ENCODE measurements at regions not wholly inside any gene's neighbourhood (a gene's known extent, or its start where the extent isn't known, plus 50 kb on each side); places are given as distances from the start of the nearest gene placed in this dataset.
"Not testable (repeated sequence)": the region's sequence is repeated elsewhere in the genome, so short reads cannot be mapped to it uniquely, and the experiment has no call there.

DNA sequence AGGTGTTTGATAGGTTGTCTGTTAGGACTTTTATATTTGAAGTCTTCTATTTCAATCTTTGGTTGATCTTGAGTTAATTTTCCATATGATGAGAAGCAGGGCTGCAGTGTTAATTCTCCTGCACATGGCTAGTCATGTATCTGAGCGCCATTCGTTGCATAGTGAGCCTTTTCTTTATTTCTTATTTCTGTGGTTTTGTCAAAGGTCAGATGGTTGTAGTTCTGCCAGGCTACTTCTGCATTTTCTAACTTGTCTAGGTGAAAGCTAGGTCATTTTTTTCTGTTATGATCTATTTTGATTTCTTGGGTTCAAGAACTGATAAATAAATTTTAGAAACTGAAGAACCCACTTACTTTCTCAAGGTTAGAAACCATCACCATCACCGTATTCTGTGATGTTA is 56.7 kb downstream of the CCDC74A start:
- intact Hi-C loops (cut with micrococcal nuclease): no loop called here
- H3K27me3 Mint-ChIP-seq: peaks cover 8% of the 10 kb centered on the region
- H3K4me1 Mint-ChIP-seq (ENCODE audit: low read depth): no peaks in the 10 kb centered on the region

GRCh38 chr2:131584940-131585339 is 57.3 kb downstream of the CCDC74A start:
- H3K36me3 Mint-ChIP-seq (ENCODE audit: low read depth): no peaks in the 10 kb centered on the region
- no peak overlapping the region for H3K27ac Mint-ChIP-seq
- H3K4me3 Mint-ChIP-seq: no peak overlapping the region
- intact Hi-C loops (cut with micrococcal nuclease): no loop called here
- no peaks in the 10 kb centered on the region for H3K4me1 Mint-ChIP-seq (ENCODE audit: low read depth)
- peaks cover 8% of the 10 kb centered on the region for H3K27me3 Mint-ChIP-seq
- H3K9me3 Mint-ChIP-seq: no peaks in the 10 kb centered on the region

More for the DNA sequence above, 56.7 kb downstream of the CCDC74A start:
- Mint-ChIP-seq H3K9me3 (no peaks in the 10 kb centered on the region), H3K36me3 (ENCODE audit: low read depth) (no peaks in the 10 kb centered on the region), H3K4me3 (no peak overlapping the region), H3K27ac (no peak overlapping the region)

DNA sequence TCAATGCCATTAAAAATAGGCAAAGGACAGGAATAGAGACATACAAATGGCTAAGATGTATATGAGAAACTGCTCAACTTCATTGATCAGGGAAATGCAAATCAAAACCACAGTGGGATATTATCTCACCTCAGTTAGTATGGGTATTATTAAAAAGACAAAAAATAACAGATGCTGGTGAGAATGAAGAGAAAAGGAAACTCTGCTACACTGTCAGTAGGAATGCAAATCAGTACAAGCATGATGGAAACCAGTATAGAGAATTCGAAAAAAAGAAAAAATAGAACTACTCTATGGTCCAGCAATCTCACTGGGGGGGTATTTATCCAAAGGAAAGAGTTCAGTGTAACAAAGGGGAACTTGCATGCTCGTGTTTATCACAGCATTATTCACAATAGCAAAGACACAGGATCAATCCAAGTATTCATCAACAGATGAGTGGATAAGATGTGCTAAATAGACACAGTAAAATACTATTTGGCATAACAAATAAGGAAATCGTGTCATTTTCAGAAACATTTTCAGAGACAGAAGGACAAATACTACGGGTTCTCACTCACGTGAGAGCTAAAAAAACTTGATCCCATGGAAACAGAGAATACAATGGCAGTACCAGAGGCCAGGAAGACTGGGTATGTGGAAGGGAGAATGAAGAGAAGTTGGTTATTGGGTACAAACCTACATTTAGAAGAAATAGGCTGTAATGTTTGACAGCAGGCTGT is 60.6 kb downstream of the CCDC74A start:
- Mint-ChIP-seq H3K27ac (no peak overlapping the region), H3K9me3 (no peaks in the 10 kb centered on the region), H3K27me3 (peaks cover 2% of the 10 kb centered on the region), H3K4me3 (no peak overlapping the region), H3K36me3 (ENCODE audit: low read depth) (no peaks in the 10 kb centered on the region), H3K4me1 (ENCODE audit: low read depth) (no peaks in the 10 kb centered on the region)
- intact Hi-C loops (cut with micrococcal nuclease): no loop called here

- H3K27me3 Mint-ChIP-seq; H3K36me3 Mint-ChIP-seq (ENCODE audit: low read depth); intact Hi-C loops (cut with micrococcal nuclease): not testable (repeated sequence)
Measured at GRCh38 chr2:131589126-131589525, 61.4 kb downstream of the CCDC74A start.

DNA sequence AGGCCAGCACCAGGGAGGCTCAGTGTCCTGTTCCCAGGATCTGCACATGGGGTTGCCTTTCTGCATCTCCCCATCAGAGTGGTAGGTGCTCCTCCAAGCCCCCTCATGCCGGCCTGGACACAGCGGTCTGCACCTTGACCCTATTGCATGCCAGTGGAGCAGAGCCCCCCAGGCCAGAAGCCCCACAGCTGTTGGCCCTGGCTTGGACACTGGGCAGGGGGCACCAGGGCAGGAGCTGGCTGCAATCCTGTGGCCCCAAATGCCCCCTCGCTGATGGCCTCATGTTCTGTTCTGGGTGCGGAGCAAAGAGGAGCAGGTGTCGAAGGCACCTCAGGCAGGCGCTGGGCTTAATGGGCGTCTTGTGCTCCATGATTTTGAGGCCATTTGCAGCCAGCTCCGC is 62.7 kb downstream of the CCDC74A start:
- Mint-ChIP-seq H3K4me1 (ENCODE audit: low read depth) (no peaks in the 10 kb centered on the region), H3K36me3 (ENCODE audit: low read depth) (no peaks in the 10 kb centered on the region), H3K4me3 (no peak overlapping the region), H3K27me3 (peaks cover 1% of the 10 kb centered on the region), H3K9me3 (no peaks in the 10 kb centered on the region), H3K27ac (no peak overlapping the region)
- intact Hi-C loops (cut with micrococcal nuclease): no loop called here

More at GRCh38 chr2:131589126-131589525, 61.4 kb downstream of the CCDC74A start:
- not testable (repeated sequence) for H3K4me1 Mint-ChIP-seq (ENCODE audit: low read depth); H3K27ac Mint-ChIP-seq; H3K9me3 Mint-ChIP-seq; H3K4me3 Mint-ChIP-seq

- H3K9me3 Mint-ChIP-seq: no peaks in the 10 kb centered on the region
- intact Hi-C loops (cut with micrococcal nuclease): no loop called here
- H3K4me3 Mint-ChIP-seq: no peak overlapping the region
- peaks cover 1% of the 10 kb centered on the region for H3K27me3 Mint-ChIP-seq
- H3K4me1 Mint-ChIP-seq (ENCODE audit: low read depth): no peaks in the 10 kb centered on the region
- H3K36me3 Mint-ChIP-seq (ENCODE audit: low read depth): no peaks in the 10 kb centered on the region
- no peak overlapping the region for H3K27ac Mint-ChIP-seq
Measured at GRCh38 chr2:131590896-131591295, 63.2 kb downstream of the CCDC74A start.

DNA sequence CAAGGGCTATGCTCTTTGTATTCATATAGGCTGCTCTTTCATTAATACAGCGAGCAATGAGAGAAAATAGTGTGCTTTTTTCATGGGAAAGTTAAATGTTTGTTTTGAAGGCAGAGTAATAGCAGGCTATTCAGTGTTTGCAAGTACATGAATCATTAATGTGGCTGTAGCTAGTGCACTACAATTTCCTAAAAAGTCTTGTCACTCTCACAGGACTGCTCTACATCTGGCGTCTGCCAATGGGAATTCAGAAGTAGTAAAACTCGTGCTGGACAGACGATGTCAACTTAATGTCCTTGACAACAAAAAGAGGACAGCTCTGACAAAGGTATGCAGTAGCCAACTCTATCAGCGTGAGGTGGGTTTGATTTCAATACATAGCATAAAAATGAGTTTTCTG is 68.9 kb downstream of the CCDC74A start:
- not testable (repeated sequence) for H3K4me1 Mint-ChIP-seq (ENCODE audit: low read depth)

DNA sequence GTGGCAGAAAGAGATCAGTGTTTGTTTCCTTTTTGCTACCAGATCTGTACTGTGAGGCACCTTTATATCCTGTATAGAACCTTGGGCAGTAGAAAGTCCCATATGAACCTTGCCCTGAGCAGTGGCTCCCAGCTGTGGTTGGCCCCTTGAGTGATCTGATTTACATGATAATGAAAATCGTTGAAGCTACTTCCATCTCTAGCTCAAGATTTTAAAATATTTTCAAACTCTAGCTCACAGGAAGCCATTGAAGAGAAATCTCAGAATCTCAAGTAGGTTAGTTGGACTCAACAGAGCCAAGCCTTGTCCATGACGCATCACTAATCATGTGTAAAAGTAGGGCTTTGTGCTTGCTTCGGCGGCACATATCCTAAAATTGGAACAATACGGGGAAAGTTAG is 74.8 kb downstream of the CCDC74A start:
- peaks cover 16% of the 10 kb centered on the region for H3K27me3 Mint-ChIP-seq
- H3K9me3 Mint-ChIP-seq; H3K4me3 Mint-ChIP-seq; H3K27ac Mint-ChIP-seq; H3K4me1 Mint-ChIP-seq (ENCODE audit: low read depth); intact Hi-C loops (cut with micrococcal nuclease); H3K36me3 Mint-ChIP-seq (ENCODE audit: low read depth): not testable (repeated sequence)

More for the DNA sequence above, 68.9 kb downstream of the CCDC74A start:
- H3K27me3 Mint-ChIP-seq; H3K36me3 Mint-ChIP-seq (ENCODE audit: low read depth); H3K4me3 Mint-ChIP-seq; H3K9me3 Mint-ChIP-seq; intact Hi-C loops (cut with micrococcal nuclease); H3K27ac Mint-ChIP-seq: not testable (repeated sequence)

DNA sequence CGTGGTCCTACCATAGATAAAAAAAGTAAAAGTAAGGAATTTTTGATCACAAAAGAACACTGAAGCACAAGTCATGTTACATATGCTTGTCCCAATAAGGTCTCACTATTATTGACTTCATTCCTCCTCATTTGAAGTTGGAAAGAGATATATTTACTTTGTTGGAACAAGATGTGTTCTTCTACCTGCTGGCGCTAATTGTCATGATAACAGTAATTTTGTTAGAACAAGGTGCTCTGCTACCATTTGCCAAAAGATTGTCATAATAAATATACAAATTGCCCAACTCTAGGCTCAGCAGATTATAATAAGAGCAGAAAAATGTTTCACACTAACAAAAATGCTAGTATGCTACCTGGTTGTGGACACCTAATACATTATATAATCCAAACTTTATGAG is 77.0 kb downstream of the CCDC74A start:
- H3K9me3 Mint-ChIP-seq; H3K36me3 Mint-ChIP-seq (ENCODE audit: low read depth); H3K4me1 Mint-ChIP-seq (ENCODE audit: low read depth); H3K27ac Mint-ChIP-seq; intact Hi-C loops (cut with micrococcal nuclease); H3K4me3 Mint-ChIP-seq: not testable (repeated sequence)
- H3K27me3 Mint-ChIP-seq: peaks cover 11% of the 10 kb centered on the region

DNA sequence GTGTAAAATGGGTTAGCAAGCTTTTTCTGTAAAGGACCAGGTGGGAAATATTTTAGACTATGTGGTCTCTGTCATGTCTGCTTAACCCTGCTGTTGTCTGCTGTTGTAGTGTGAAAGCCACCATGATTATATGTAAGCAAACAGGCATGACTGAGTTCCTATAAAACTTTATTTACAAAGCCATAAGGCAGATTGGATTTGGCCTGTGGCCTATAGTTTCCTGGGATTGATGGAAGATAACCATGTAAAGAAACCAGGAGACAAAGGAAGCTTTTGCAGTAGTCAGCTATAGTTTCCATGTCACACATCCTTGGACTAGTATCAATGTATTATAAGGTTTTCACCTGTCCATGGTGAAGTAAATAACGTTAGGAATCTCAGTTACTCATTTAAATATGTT is 78.7 kb downstream of the CCDC74A start:
- intact Hi-C loops (cut with micrococcal nuclease); H3K4me3 Mint-ChIP-seq; H3K9me3 Mint-ChIP-seq; H3K4me1 Mint-ChIP-seq (ENCODE audit: low read depth); H3K27ac Mint-ChIP-seq; H3K36me3 Mint-ChIP-seq (ENCODE audit: low read depth): not testable (repeated sequence)
- H3K27me3 Mint-ChIP-seq: peaks cover 12% of the 10 kb centered on the region

- intact Hi-C loops (cut with micrococcal nuclease); H3K9me3 Mint-ChIP-seq; H3K4me3 Mint-ChIP-seq; H3K36me3 Mint-ChIP-seq (ENCODE audit: low read depth); H3K27ac Mint-ChIP-seq; H3K4me1 Mint-ChIP-seq (ENCODE audit: low read depth): not testable (repeated sequence)
- peaks cover 11% of the 10 kb centered on the region for H3K27me3 Mint-ChIP-seq
Measured at GRCh38 chr2:131607056-131607455, 79.4 kb downstream of the CCDC74A start.

GRCh38 chr2:131614539-131614938 is 86.9 kb downstream of the CCDC74A start:
- not testable (repeated sequence) for H3K4me3 Mint-ChIP-seq

GRCh38 chr2:131618320-131618719 is 90.6 kb downstream of the CCDC74A start:
- H3K4me1 Mint-ChIP-seq (ENCODE audit: low read depth); H3K36me3 Mint-ChIP-seq (ENCODE audit: low read depth); H3K27me3 Mint-ChIP-seq; intact Hi-C loops (cut with micrococcal nuclease); H3K9me3 Mint-ChIP-seq; H3K27ac Mint-ChIP-seq; H3K4me3 Mint-ChIP-seq: not testable (repeated sequence)

More at GRCh38 chr2:131614539-131614938, 86.9 kb downstream of the CCDC74A start:
- H3K27ac Mint-ChIP-seq; intact Hi-C loops (cut with micrococcal nuclease); H3K27me3 Mint-ChIP-seq; H3K9me3 Mint-ChIP-seq; H3K4me1 Mint-ChIP-seq (ENCODE audit: low read depth); H3K36me3 Mint-ChIP-seq (ENCODE audit: low read depth): not testable (repeated sequence)

- H3K4me1 Mint-ChIP-seq (ENCODE audit: low read depth); H3K36me3 Mint-ChIP-seq (ENCODE audit: low read depth); H3K4me3 Mint-ChIP-seq; H3K9me3 Mint-ChIP-seq; H3K27me3 Mint-ChIP-seq; H3K27ac Mint-ChIP-seq; intact Hi-C loops (cut with micrococcal nuclease): not testable (repeated sequence)
Measured at GRCh38 chr2:131622874-131623273, 95.2 kb downstream of the CCDC74A start.

DNA sequence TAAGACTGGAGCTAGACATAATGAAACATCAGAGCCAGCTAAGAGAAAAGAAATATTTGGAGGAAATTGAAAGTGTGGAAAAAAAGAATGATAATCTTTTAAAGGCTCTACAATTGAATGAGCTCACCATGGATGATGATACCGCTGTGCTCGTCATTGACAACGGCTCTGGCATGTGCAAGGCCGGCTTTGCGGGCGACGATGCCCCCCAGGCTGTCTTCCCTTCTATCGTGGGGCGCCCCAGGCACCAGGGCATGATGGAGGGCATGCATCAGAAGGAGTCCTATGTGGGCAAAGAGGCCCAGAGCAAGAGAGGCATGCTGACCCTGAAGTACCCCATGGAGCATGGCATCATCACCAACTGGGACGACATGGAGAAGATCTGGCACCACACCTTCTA is 98.3 kb downstream of the CCDC74A start:
- H3K27me3 Mint-ChIP-seq; H3K27ac Mint-ChIP-seq; intact Hi-C loops (cut with micrococcal nuclease); H3K4me3 Mint-ChIP-seq; H3K9me3 Mint-ChIP-seq; H3K36me3 Mint-ChIP-seq (ENCODE audit: low read depth); H3K4me1 Mint-ChIP-seq (ENCODE audit: low read depth): not testable (repeated sequence)

Measured in dendritic cell treated with granulocyte-macrophage colony-stimulating factor and Interleukin-4, amounts not matched to agents 40 ng/mL and 50 ng/mL, for 4 days (primary cell).